Caki2 (cell line): ENCODE measurements at regions not wholly inside any gene's neighbourhood (a gene's known extent, or its start where the extent isn't known, plus 50 kb on each side); places are given as distances from the start of the nearest gene placed in this dataset.
"Not testable (repeated sequence)": the region's sequence is repeated elsewhere in the genome, so short reads cannot be mapped to it uniquely, and the experiment has no call there.

Source experiments
- DNase-seq: peaks from one replicate; pipeline ENCODE4 v3.0.0-alpha.2; 2015; ENCODE audit warnings: low read depth
- in situ Hi-C: cut with HindIII; loops from 2 replicates; pipeline ENCODE4 v1.10.0; 2016; ENCODE audit warnings: low sequenced_read_pairs, low pct_unique_long_range_greater_than_20kb, mixed read lengths

GRCh38 chr1:149227933-149228665 is 124.7 kb upstream of the NBPF9 start:
- DNase-seq, in situ Hi-C loops: not testable (repeated sequence)

GRCh38 chr1:149228672-149229585 is 125.6 kb upstream of the NBPF9 start:
- in situ Hi-C loops, DNase-seq: not testable (repeated sequence)

- DNase-seq, in situ Hi-C loops: not testable (repeated sequence)
Observed at GRCh38 chr1:149229813-149230212, 126.5 kb upstream of the NBPF9 start.

GRCh38 chr1:149234926-149235914 is 131.9 kb upstream of the NBPF9 start:
- DNase-seq, in situ Hi-C loops: not testable (repeated sequence)

- DNase-seq, in situ Hi-C loops: not testable (repeated sequence)
Observed at GRCh38 chr1:149237515-149237914, 134.2 kb upstream of the NBPF9 start.

GRCh38 chr1:149239897-149240508 is 136.7 kb upstream of the NBPF9 start:
- in situ Hi-C loops, DNase-seq: not testable (repeated sequence)

GRCh38 chr1:149240530-149240929 is 137.2 kb upstream of the NBPF9 start:
- DNase-seq, in situ Hi-C loops: not testable (repeated sequence)

- in situ Hi-C loops, DNase-seq: not testable (repeated sequence)
Observed at GRCh38 chr1:149241272-149241671, 137.9 kb upstream of the NBPF9 start.

- DNase-seq, in situ Hi-C loops: not testable (repeated sequence)
Observed at GRCh38 chr1:149243572-149243971, 140.2 kb upstream of the NBPF9 start.

- DNase-seq, in situ Hi-C loops: not testable (repeated sequence)
Observed at GRCh38 chr1:149244621-149245020, 141.3 kb upstream of the NBPF9 start.

- DNase-seq, in situ Hi-C loops: not testable (repeated sequence)
Observed at GRCh38 chr1:149246212-149246611, 142.9 kb upstream of the NBPF9 start.

- DNase-seq, in situ Hi-C loops: not testable (repeated sequence)
Observed at GRCh38 chr1:149248610-149249009, 145.3 kb upstream of the NBPF9 start.

GRCh38 chr1:149249850-149250467 is 146.6 kb upstream of the NBPF9 start:
- in situ Hi-C loops, DNase-seq: not testable (repeated sequence)

- DNase-seq, in situ Hi-C loops: not testable (repeated sequence)
Observed at GRCh38 chr1:149254894-149255847, 151.8 kb upstream of the NBPF9 start.

GRCh38 chr1:149260284-149260683 is 156.9 kb upstream of the NBPF9 start:
- DNase-seq, in situ Hi-C loops: not testable (repeated sequence)

- in situ Hi-C loops, DNase-seq: not testable (repeated sequence)
Observed at GRCh38 chr1:149260736-149261340, 157.5 kb upstream of the NBPF9 start.
